OCI-LY7 (cell line): ENCODE measurements at regions not wholly inside any gene's neighbourhood (a gene's known extent, or its start where the extent isn't known, plus 50 kb on each side); places are given as distances from the start of the nearest gene placed in this dataset.

ENCODE experiments used
- BruUV-seq: library from RNA; stranded (reverse); fragments of 400-500 nt; replicated peaks from 2 replicates; lab custom pipeline; 2021; lab: Mats Ljungman, UMichigan
- CTCF ChIA-PET: fragments of 300-600 bp; sonication (Branson Sonifier 250); formaldehyde crosslinking; loops from one replicate; lab custom pipeline; 2022; ENCODE audit warnings: antibody characterized with exemption; ENCODE audit not compliant: unreplicated experiment; lab: Charles Lee
- POLR2A ChIA-PET: fragments of 300-600 bp; sonication (Branson Sonifier 250); formaldehyde crosslinking; loops from one replicate; lab custom pipeline; 2022; ENCODE audit warnings: antibody characterized with exemption; lab: Charles Lee
- DNase-seq: peaks from one replicate; pipeline ENCODE4 v3.0.0-alpha.2; 2015; ENCODE audit warnings: low spot score
- H2AFZ ChIP-seq: fragments of 200-600 bp; sonication (generic), shearing (Covaris generic); 2 replicates; pipeline ENCODE4 v1.6.1; 2014; ENCODE audit warnings: mild to moderate bottlenecking, antibody characterized with exemption, low read length, moderate library complexity
- H3K27ac ChIP-seq: fragments of 200-600 bp; sonication (generic); 2 replicates; pipeline ENCODE4 v1.5.1; 2014; ENCODE audit warnings: mixed run types, low read depth, mild to moderate bottlenecking, moderate library complexity, low read length, inconsistent platforms; ENCODE audit not compliant: poor library complexity, severe bottlenecking
- H3K36me3 ChIP-seq: fragments of 200-600 bp; sonication (generic); 2 replicates; pipeline ENCODE4 v1.6.1; 2014; ENCODE audit warnings: mild to moderate bottlenecking, antibody characterized with exemption, low read length, moderate library complexity, mixed read lengths; ENCODE audit not compliant: insufficient read depth
- H3K4me1 ChIP-seq: fragments of 200-600 bp; sonication (generic); 2 replicates; pipeline ENCODE4 v1.5.1; 2014; ENCODE audit warnings: mild to moderate bottlenecking, low read length; ENCODE audit not compliant: insufficient read depth, poor library complexity, severe bottlenecking
- H3K4me2 ChIP-seq: fragments of 200-600 bp; sonication (generic); 2 replicates; pipeline ENCODE4 v1.6.1; 2014; ENCODE audit warnings: mild to moderate bottlenecking, low read length
- H3K4me3 ChIP-seq: fragments of 200-600 bp; sonication (generic); 2 replicates; pipeline ENCODE4 v1.5.1; 2014; ENCODE audit warnings: mild to moderate bottlenecking, low read depth, low read length; ENCODE audit not compliant: poor library complexity, severe bottlenecking
- H3K79me2 ChIP-seq: fragments of 200-600 bp; sonication (generic); 2 replicates; pipeline ENCODE4 v1.6.1; 2016; ENCODE audit warnings: low read depth, mild to moderate bottlenecking, low read length, moderate library complexity, mixed read lengths; ENCODE audit not compliant: insufficient read depth
- H3K9me2 ChIP-seq: fragments of 200-600 bp; sonication (generic); 2 replicates; pipeline ENCODE4 v1.6.1; 2016; ENCODE audit warnings: mild to moderate bottlenecking, low read length, mixed read lengths; ENCODE audit not compliant: insufficient read depth
- H3K9me3 ChIP-seq: fragments of 200-600 bp; sonication (generic); 2 replicates; pipeline ENCODE4 v1.6.1; 2014; ENCODE audit warnings: mild to moderate bottlenecking, mixed run types, low read length, mixed read lengths
- H4K20me1 ChIP-seq: fragments of 200-600 bp; sonication (generic); 2 replicates; pipeline ENCODE4 v1.6.1; 2014; ENCODE audit warnings: mild to moderate bottlenecking, antibody characterized with exemption, low read length, moderate library complexity, mixed read lengths; ENCODE audit not compliant: insufficient read depth
- EZH2phosphoT487 ChIP-seq: fragments of 200-600 bp; sonication (generic); IDR thresholded peaks from 2 replicates; pipeline ENCODE4 v1.6.1; 2018; ENCODE audit warnings: low read depth, borderline replicate concordance, mild to moderate bottlenecking, mixed run types, antibody characterized with exemption, low read length, moderate library complexity, mixed read lengths
- intact Hi-C: fragments of 100-400 bp; cut with micrococcal nuclease; formaldehyde crosslinking; loops from one replicate; pipeline ENCODE4 v1.10.0; 2022; ENCODE audit not compliant: unreplicated experiment
- TF ChIP-seq, protein P1 (sequence below): fragments of 200-600 bp; sonication (generic); conservative IDR thresholded peaks from 2 replicates; pipeline ENCODE4 v1.5.1; 2014; ENCODE audit warnings: mild to moderate bottlenecking, antibody characterized with exemption, low read length, moderate library complexity, mixed read lengths

DNA sequence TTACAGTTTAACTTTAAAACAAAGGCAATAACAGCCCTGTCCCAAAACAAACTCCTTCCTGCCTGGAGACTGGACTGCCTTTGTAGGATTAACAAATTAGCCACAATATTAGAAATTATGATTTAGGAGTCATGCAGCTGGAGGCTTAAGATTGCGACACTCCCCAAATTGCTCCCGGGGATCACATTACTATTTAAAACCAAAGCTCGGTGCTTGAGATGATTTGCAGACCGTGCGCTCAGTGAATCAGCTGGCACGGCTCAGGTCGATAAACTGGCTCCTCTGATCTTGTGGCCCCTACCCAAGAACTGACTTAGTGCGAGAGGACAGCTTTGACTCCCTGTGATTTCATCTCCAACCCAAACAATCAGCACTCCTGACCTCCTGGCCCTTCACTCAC, 829.3 kb downstream of the NLGN4X start:
- no peak for TF ChIP-seq EZH2phosphoT487
- TF ChIP-seq, protein P1, sequence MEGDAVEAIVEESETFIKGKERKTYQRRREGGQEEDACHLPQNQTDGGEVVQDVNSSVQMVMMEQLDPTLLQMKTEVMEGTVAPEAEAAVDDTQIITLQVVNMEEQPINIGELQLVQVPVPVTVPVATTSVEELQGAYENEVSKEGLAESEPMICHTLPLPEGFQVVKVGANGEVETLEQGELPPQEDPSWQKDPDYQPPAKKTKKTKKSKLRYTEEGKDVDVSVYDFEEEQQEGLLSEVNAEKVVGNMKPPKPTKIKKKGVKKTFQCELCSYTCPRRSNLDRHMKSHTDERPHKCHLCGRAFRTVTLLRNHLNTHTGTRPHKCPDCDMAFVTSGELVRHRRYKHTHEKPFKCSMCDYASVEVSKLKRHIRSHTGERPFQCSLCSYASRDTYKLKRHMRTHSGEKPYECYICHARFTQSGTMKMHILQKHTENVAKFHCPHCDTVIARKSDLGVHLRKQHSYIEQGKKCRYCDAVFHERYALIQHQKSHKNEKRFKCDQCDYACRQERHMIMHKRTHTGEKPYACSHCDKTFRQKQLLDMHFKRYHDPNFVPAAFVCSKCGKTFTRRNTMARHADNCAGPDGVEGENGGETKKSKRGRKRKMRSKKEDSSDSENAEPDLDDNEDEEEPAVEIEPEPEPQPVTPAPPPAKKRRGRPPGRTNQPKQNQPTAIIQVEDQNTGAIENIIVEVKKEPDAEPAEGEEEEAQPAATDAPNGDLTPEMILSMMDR: no peak
- Histone ChIP-seq H3K36me3 (no peaks in the 10 kb centered on the region), H3K9me3 (no peaks in the 10 kb centered on the region), H3K4me2 (no peak overlapping the region), H3K79me2 (no peaks in the 10 kb centered on the region), H3K4me3 (no peak overlapping the region), H3K4me1 (no peaks in the 10 kb centered on the region), H3K27ac (no peak overlapping the region), H2AFZ (no peak overlapping the region), H4K20me1 (no peaks in the 10 kb centered on the region), H3K9me2 (no peaks in the 10 kb centered on the region)
- DNase-seq: no peak
- intact Hi-C loops: no loop called here
- BruUV-seq: no TSS peak
- ChIA-PET CTCF (no interaction called here), POLR2A (interaction anchor here (1.1 kb wide), 1 partner anchor 14 kb away, joined by 3 read pairs; no protein-coding TSS in a partner anchor)

- Histone ChIP-seq H3K79me2 (no peaks in the 10 kb centered on the region), H3K9me2 (no peaks in the 10 kb centered on the region), H3K9me3 (no peaks in the 10 kb centered on the region), H3K4me1 (no peaks in the 10 kb centered on the region), H2AFZ (no peak overlapping the region), H3K27ac (no peak overlapping the region), H4K20me1 (no peaks in the 10 kb centered on the region), H3K36me3 (no peaks in the 10 kb centered on the region), H3K4me3 (no peak overlapping the region), H3K4me2 (no peak overlapping the region)
- TF ChIP-seq, protein P1: no peak
- TF ChIP-seq EZH2phosphoT487: no peak
- no TSS peak for BruUV-seq
- POLR2A ChIA-PET: interaction anchor here (1.1 kb wide), 1 partner anchor 10 kb away, joined by 3 read pairs; no protein-coding TSS in a partner anchor
- CTCF ChIA-PET: no interaction called here
- intact Hi-C loops: no loop called here
- DNase-seq: no peak
Measured at GRCh38 chrX:5397409-5397808, 831.3 kb downstream of the NLGN4X start.

DNA sequence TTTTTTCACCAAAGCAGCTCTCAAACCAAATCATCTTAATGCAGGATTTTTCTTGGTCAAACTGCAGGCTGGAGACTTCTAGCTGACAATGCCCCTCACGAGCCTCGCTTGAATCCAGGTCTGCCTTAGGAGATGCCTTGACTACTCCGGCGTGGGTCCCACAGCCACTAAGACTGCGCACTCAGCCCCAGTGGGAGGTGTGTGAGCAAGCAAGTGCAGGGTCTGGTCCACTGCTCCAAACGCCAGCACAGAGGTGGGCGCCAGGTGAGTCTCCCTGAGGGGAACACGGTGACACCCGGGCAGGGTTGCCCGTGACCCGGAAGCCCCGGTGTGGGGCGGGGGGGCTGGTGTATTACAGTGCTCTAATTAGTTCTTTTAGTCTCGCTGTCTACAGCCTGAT, 838.3 kb downstream of the NLGN4X start:
- no peak overlapping the region for H3K27ac ChIP-seq
- ChIA-PET CTCF (no interaction called here), POLR2A (no interaction called here)
- H3K4me2 ChIP-seq: no peak overlapping the region
- H2AFZ ChIP-seq: no peak overlapping the region
- H3K4me3 ChIP-seq: no peak overlapping the region
- no peaks in the 10 kb centered on the region for H3K79me2 ChIP-seq
- TF ChIP-seq, protein P1: no peak
- TF ChIP-seq EZH2phosphoT487: no peak
- H3K9me2 ChIP-seq: no peaks in the 10 kb centered on the region
- no peaks in the 10 kb centered on the region; the same call in 1 of the 2 replicates for H3K36me3 ChIP-seq
- intact Hi-C loops: no loop called here
- peaks cover 20% of the 10 kb centered on the region for H3K4me1 ChIP-seq
- H3K9me3 ChIP-seq: no peaks in the 10 kb centered on the region; the same call in 1 of the 2 replicates
- no peaks in the 10 kb centered on the region for H4K20me1 ChIP-seq
- no peak for DNase-seq
- no TSS peak for BruUV-seq
